Astrocyte of the hippocampus (primary cell): ENCODE measurements at regions not wholly inside any gene's neighbourhood (a gene's known extent, or its start where the extent isn't known, plus 50 kb on each side); places are given as distances from the start of the nearest gene placed in this dataset.

Experiments used
- DNase-seq: peaks from one replicate; pipeline ENCODE4 v3.0.0; 2011; ENCODE audit warnings: low read depth, low spot score

DNA sequence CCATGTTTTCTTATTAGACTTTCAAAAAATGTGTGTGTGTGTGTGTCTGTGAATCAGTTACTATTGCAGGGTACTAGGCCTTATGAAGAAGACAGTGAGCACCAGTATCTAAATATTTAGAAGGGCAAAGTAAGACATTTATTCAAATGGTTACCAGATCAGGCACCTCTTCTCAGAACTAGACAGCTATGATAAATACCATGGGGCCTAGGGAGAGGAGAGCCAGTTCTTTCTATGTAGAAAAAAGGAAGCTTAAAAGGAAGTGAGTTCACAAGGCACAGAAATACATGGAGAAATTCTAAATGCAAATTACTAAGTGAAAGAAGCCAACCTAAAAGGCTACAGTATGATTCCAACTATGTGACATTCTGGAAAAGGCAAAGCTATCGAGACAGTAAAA lies 261.3 kb downstream of the SOX11 start:
- no peak for DNase-seq

DNA sequence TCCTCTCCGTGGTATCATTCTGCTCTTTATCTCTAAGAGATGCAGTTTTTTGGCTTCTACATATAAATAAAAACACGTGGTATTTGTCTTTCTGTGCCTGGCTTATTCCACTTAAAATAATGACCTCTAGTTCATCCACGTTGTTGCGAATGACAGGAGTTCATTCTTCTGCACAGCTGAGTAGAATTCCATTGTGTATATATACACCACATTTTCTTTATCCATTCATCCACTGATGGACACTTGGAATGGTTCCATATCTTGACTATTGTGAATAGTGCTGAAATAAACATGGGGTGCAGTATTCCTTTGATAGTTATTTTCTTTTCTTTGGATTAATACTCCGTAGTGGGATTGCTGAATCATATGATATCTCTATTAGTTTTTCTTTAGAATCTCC lies 262.3 kb downstream of the SOX11 start:
- no peak for DNase-seq

DNA sequence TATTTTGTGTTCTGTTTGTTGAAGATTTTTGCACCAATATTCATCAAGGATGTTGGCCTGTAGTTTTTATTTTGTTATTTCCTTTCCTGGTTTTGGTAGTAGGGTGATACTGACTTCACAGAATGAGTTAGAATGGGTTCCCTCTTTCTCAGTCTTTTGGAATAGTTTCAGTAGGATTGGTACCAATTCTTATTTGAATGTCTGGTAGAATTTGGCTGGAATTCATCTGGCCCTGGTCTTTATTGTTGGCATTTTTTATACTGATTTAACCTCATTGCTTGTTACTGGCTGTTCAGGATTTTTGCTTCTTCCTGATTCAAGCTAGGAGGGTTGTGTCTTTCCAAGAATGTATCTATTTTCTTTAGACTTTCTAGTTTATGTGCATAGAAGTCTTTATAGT lies 263.7 kb downstream of the SOX11 start:
- DNase-seq, result no peak

DNA sequence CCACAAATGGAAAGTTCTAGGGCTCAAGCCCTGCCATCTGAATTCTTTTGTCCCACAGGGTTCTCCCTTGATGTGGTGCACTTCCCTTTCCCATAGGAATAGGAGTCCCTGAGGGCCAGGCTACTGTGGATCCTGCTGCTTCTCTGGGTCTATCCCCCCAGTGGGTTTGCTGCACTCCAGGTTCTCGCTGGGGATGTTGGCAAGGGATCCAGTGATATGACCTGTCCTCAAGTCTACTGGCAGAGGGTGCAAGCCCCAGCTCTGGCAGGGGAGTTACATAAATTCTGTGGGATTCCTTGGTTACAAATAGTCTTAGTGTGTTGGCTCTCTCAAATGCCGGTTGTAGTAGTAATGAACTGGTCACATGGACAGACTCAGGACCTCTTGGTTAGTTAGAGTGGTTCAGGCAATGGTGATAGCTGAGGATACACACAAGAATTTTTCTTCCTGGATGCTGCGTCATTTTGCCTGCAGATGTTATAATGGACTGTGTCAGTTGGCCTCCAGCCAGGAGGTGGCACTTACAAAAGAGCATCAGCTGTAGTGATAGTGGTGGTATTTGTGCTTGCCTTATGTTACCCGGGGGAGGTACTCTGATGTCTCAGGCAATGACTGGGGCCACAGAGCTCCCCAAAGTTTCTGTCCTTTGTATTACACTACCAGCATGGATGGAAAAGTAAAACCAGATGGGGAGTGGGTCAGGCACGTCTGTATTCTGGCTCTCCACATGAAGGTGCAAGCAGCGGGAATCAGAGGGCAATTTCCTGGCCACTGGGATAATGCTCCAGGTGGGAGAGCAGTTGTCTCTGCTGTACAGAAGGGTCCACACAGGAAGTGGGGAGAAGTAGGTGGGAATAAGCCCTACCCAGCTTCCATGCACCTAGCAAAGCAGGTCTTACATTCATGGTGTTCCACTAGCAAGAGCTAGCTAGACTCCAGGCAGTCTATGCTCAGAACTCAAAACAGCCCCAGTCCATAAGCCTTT lies 267.9 kb downstream of the SOX11 start:
- no peak for DNase-seq

DNA sequence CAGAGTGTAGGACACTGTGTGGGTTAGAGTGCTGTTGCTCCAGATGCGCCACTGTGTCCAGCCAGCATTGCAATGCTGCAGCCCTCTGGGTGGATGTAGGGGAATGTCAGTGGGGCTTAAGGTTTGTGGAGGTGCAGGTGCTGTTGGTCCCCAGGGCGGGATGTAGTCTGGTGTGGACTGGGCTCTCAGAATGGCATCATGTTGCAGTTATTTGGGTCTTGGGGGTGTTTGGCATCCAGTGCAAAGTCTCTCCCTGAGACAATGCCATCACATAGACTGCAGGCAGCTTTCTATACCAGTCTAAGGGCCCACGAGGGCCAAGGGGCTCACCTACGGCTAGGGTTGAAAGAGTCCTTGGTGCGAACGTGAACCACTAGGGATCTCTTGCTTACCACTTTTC lies 275.3 kb downstream of the SOX11 start:
- DNase-seq, result no peak

DNA sequence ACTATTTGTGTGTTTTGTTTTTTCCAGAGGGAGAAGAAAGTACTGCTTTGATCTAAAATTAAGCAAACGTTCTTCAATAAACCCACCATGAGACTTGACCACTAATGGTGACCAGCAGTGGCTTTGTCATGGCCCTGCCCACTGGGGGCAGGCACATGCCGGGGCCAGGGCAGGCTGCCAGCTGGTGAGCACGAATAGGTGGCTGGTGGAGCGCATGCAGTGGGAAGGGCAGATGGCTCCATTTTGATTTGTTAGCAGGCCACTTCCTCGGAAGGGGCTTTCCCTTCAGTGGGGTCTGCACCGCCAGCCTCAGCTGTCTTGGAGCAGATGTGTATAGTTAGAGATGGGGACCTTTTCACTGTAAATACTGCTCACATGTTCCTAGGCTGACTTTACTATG lies 277.1 kb downstream of the SOX11 start:
- no peak for DNase-seq

DNA sequence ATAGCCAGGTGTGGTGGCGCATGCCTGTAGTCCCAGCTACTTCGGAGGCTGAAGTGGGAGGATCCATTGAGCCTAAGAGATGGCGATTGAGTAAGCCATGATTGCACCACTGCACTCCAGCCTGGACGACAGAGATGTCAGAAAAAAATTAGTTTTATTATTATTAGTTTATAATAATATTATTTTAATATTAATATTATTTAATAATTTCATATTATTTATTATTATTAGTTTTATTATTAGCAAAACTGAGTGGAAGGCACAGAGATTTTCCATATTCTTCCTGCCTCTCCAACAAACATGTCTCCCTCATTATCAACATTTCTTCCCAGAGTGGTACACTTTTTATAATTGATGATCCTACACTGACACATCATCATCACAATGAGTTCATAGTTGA lies 278.2 kb downstream of the SOX11 start:
- no peak for DNase-seq

DNA sequence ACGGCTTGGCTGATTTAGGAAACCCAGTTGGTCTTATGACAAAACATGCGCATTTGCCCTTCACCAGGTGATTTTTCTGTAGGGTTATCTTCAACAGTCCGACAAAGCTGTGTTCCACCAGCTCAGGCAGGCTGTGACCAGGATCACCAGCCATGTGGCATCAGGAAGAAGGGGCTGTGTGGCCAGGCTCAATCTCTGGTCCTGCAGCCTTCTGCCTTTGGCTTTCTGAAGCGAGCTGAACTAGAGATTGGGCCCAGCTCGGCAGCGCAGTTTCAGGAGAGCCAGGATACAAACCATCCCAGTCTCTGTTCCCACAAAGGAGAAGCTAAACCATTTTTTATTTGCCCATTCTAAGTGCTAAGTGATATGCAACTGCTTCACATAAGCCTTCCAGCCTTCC lies 282.3 kb downstream of the SOX11 start:
- DNase-seq, result no peak

DNA sequence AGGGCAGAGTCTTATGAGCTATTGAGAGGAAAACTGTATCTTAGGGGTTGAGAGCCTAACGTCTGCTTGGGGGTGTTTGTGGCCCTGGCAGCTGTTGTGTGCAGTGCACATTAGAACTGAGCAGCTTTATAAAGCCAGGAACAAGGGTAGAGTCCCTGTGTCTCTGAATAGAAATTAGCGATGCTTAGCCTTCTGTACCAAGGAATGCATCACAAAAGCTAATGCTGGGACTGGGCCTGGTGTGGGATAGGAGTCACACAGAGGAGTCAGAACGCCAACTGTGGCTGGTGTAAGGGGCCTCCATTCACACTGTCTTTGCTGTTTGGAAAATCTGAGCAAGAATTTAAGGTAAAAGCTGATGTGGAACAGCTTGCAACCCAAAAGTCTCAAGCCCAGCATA lies 283.2 kb downstream of the SOX11 start:
- no peak for DNase-seq

DNA sequence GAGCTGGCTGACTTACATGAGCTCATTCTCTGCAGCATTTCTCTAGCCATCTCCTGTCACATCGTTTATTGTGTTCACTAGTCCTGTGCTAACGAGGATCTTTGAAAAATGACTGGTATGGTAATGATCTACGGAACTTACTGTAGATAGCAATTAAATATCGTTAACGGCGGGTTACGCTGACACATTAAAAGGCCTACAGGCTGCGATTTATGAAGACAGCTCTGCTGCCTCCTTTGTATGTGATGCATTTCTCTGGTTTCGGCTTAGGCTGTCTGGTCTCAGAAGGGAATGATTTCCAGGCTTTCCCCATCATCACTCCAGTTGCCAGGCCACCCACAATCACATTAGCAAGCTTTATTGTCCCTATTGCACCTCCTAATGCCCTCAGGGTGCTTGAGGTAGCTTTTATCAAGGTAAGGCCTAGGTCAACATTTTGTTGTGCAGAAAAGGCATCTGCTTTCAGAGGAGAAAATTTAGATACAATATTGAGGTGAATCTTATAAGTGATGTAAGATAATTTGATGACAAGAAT lies 284.4 kb downstream of the SOX11 start:
- no peak for DNase-seq

DNA sequence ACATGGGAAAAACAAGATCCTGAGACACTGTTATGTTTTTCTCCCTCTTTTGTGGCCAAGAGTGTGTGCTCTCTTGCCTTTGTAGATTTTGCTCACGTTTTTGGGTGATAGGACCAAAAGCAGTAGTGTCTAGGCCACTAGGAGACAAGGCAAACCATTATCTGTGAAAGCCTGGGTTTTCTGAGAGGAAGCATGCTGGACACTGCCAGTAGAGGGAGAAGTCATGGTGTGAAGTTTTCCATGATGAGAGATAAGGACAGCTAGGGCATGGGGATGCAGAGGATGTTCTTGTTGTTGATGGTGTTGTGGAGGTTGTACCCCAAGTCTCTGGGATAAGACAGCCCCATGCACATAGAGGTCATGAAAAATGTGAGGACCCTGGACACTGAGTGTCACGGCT lies 285.3 kb downstream of the SOX11 start:
- no peak for DNase-seq

DNA sequence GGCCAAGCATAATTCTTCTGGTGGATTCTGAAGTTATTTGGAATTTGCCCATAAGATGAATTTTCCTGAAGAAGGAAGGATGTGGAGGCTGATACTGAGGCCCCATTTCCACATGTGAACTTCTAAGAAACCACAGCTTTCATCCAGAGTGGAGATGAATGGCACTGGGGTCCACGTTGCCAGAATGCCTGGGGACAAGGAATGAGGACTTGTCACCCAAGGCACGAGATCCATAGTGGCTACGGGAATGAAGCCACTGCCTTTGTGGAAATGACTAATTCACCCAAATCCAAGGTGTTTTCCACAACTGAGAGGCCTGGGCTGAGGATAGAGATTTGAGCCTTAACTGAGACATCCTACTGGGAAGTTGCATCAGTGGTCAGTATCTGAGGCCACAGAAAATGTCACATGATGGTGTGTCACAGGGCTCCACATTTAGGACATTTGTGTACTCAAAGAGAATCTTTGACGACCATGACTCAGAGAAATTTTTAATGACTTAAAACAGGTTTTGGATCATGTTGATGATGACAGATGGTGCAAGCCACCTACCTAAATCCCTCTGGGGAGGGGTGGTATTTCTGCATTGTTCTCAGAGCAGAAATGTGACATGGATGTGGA lies 286.1 kb downstream of the SOX11 start:
- DNase-seq, result no peak

DNA sequence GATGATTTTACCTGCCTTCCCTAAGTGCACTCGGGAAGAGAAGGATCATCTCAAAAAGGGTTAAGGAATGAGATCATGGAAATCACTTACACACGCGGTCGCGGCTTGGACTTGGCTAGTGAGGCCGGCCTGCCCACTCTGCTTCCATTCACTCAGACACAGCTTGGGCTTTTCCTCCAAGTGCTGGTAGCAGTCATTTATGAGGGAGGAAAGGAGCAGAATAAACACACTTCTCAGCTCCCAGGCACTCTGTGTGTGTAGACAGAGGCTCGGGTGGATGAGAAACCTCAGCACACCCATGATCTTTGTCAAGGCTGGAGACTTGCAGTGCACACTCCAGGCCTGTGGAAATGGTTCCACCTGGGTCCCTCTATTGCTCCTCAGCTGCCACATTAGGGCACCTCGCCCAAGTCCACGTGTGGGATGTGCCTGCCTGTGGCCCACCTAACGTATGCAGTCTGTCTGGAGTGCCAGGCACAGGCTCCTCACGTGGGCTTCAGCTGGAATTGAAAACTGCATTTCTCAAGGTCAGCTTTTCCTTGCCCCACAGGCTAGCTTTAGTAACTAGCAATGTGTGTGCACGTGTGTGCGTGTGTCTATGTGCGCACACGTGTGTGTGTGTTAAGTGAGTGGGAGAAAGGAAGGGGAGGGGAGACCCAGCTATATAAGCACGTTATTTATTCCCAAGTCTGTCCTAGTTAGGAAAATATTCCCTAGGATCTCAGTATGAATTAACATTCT lies 288.4 kb downstream of the SOX11 start:
- no peak for DNase-seq

DNA sequence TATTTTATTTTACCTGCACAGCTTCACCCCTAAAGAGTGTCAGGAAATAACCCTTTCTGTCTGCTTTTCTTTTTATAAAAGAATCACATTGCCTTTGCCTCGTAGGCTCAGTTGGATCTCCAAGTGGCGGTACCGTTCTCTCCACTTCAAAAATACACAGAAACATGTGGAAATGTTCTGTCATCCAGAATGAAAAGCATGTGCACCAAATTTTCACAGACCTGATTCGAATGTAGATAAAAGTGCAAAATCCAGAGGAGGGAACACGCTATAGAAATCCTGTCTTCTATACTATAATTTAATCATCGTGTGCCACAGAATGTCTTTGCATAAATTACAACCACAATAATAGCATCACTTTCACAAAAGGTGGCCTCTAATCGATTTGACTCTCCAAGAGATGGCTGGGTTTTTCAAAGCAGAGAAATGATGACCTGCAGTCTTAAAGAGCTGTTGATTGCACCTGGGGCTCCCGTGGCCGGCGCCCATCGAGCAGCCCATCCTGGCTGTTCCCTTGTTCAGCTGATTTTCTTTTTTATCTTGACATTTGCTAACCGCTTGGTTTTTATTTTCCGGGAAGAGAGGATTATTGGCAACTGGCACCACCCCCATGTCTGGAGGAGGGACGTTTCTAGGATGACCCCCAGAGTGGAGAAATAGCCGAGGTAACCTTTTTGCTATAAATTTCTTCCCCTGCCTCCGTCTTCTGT lies 290.2 kb downstream of the SOX11 start:
- no peak for DNase-seq

DNA sequence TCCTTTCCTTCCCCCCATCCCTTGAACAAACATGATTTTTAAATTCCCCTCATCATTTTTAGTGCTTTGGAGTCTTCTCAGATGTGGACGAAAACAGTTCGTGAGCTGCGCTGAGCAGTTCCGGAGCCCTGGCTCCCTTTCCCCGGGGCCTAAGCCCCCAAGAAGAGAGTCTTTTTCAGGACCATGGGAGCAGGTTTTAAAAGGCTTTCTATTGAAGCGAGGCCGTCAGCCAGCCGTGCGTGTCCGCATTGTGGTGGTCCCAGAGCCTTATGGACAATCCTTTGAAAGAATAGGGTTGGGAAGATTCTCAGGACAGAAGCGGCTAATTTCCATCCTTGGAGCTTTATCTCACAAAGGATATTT lies 290.7 kb downstream of the SOX11 start:
- no peak for DNase-seq

DNA sequence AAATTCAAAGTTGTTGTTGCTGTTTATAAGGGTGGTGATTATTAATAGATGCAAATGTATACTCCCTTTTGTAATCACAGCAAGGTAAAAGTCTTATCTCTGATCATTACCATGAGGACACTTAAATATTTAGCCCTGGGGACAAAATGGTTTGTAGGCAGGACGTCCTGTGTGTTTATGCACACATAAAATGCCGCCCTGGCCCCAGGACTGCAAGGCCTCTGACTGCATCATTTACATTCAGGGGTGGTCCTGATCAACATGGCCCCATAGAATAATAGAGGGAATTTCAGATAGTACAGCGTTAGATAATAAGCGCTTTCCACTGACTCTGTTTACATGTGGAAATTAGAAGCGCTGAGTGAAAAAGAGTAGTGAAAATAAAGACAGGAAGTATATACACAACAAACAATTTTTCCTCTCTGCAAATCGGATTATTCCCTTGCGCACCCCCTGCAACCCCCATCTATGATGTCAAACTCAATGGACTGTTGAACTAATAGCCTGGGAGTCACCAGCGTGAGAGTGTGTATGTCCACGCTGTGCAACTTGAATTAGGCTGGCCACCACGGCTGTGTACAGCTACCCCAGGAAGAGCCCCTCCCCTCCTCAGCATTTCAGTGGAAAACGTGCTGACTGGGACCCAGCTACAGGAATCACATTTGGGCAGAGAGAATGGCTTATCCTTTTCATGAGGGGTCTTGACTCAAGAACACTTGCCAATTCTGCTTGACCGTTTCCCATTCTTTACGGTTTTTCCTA lies 291.5 kb downstream of the SOX11 start:
- no peak for DNase-seq

DNA sequence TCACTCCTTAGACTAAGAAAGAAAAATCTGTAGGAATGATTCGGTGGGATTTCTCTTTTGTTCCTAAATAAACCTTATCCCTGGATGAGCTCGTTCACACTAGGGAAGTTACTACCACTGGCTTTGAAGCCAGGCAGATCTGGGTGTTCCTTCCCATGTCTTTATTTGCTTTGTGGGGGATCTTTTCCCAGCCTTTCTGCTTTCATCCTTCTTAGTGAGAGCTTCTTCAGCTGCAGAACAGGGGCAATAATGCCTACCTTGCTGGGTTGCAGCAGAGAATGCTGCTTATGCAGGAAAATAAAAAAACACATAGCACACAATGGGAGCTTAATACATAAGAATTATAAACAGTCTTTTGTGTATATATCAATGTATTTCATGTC lies 292.1 kb downstream of the SOX11 start:
- no peak for DNase-seq

DNA sequence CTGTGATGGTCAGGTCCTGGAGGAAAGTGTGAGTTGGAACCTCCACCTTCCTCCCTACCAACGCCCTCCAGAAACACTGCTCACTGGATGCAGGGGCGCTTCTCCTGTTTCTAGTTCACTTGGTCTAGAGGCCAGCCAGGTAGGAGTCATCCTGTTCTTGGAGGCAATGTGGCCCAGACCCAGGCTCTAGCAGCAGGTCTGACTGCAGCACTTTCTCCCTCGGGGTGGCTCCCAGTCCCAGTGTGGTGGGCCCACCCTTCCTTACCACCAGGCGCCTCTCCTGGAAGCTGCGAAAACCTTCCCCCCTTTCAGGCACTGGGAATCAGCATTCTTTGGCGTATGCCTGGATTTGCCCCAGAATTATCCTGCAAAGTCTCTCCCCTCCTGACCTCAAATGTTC lies 292.8 kb downstream of the SOX11 start:
- DNase-seq, result no peak

DNA sequence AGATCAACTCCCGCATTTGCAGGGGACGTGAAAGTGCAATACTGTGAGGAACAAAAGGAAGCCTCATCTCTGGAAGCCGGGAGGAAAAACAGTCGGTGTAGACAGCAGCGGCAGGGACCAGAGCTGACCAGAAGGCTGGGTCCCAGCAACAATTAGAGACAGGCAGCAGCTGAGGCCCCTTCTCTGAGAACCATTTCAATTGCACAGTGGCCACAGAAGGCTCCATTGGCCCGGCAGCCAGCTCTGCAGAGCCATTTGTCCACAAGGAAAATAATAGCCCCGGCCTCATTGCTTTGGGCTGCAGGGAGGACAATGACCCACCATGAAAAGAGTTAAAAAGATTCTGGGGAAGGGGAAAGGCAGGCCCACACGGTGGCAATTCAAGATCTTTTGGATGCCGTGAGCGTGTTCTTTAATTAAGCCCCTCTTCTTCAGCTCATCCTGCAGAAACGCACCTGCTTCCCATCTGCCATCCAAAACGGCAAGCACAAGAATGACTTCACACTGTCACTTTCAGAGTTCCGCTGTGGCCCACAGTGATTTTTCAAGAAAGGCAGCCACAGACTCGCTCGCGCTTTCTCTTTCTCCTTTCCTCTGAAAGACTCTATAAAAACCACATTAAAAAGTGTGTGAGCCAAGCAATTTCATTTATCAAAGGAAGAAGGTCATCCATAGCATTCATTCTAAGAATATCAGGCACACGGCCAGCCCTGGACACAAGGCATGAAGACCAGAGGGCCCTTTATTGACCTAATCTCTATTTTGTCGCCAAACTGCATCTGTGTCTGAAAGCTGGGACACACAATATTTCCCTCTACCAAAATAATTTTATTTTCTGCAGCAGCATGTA lies 293.6 kb downstream of the SOX11 start:
- no peak for DNase-seq
